Ramos (cell line): ENCODE measurements at regions not wholly inside any gene's neighbourhood (a gene's known extent, or its start where the extent isn't known, plus 50 kb on each side); places are given as distances from the start of the nearest gene placed in this dataset.

Experiments used
- in situ Hi-C: fragments of 300-500 bp; cut with MboI; formaldehyde crosslinking; loops from one replicate; pipeline ENCODE4 v1.14.3; 2022; ENCODE audit warnings: low sequenced_read_pairs; ENCODE audit not compliant: unreplicated experiment

- in situ Hi-C loops = no loop called here
Measured at GRCh38 chr2:217054791-217055190, 194.9 kb upstream of the TNP1 start.

GRCh38 chr2:217052856-217053577, 193.2 kb upstream of the TNP1 start:
- in situ Hi-C loops = no loop called here

- in situ Hi-C loops = no loop called here
Measured at GRCh38 chr2:217051416-217051815, 191.6 kb upstream of the TNP1 start.

- in situ Hi-C loops = no loop called here
Measured at GRCh38 chr2:217049956-217050355, 190.1 kb upstream of the TNP1 start.

- in situ Hi-C loops = no loop called here
Measured at GRCh38 chr2:217049422-217049821, 189.6 kb upstream of the TNP1 start.

GRCh38 chr2:217048730-217049129, 188.9 kb upstream of the TNP1 start:
- in situ Hi-C loops = no loop called here

- in situ Hi-C loops = no loop called here
Measured at GRCh38 chr2:217047631-217048030, 187.8 kb upstream of the TNP1 start.

GRCh38 chr2:217047209-217047608, 187.3 kb upstream of the TNP1 start:
- in situ Hi-C loops = no loop called here

GRCh38 chr2:217045700-217046475, 186.0 kb upstream of the TNP1 start:
- in situ Hi-C loops = no loop called here

GRCh38 chr2:217040099-217040498, 180.2 kb upstream of the TNP1 start:
- in situ Hi-C loops = no loop called here

- in situ Hi-C loops = no loop called here
Measured at GRCh38 chr2:217038001-217038400, 178.1 kb upstream of the TNP1 start.

GRCh38 chr2:217037353-217037752, 177.5 kb upstream of the TNP1 start:
- in situ Hi-C loops = no loop called here

- in situ Hi-C loops = no loop called here
Measured at GRCh38 chr2:217035967-217036366, 176.1 kb upstream of the TNP1 start.

GRCh38 chr2:217033186-217033585, 173.3 kb upstream of the TNP1 start:
- in situ Hi-C loops = no loop called here

- in situ Hi-C loops = no loop called here
Measured at GRCh38 chr2:217031445-217031844, 171.6 kb upstream of the TNP1 start.

GRCh38 chr2:217030081-217030480, 170.2 kb upstream of the TNP1 start:
- in situ Hi-C loops = no loop called here

- in situ Hi-C loops = no loop called here
Measured at GRCh38 chr2:217028128-217028527, 168.3 kb upstream of the TNP1 start.

- in situ Hi-C loops = no loop called here
Measured at GRCh38 chr2:217027414-217027813, 167.6 kb upstream of the TNP1 start.

- in situ Hi-C loops = no loop called here
Measured at GRCh38 chr2:217026569-217026968, 166.7 kb upstream of the TNP1 start.

GRCh38 chr2:217026161-217026560, 166.3 kb upstream of the TNP1 start:
- in situ Hi-C loops = no loop called here

GRCh38 chr2:217023611-217024010, 163.7 kb upstream of the TNP1 start:
- in situ Hi-C loops = no loop called here
